ENCODE measurements at regions not wholly inside any gene's neighbourhood (a gene's known extent, or its start where the extent isn't known, plus 50 kb on each side); places are given as distances from the start of the nearest gene placed in this dataset.

DNA sequence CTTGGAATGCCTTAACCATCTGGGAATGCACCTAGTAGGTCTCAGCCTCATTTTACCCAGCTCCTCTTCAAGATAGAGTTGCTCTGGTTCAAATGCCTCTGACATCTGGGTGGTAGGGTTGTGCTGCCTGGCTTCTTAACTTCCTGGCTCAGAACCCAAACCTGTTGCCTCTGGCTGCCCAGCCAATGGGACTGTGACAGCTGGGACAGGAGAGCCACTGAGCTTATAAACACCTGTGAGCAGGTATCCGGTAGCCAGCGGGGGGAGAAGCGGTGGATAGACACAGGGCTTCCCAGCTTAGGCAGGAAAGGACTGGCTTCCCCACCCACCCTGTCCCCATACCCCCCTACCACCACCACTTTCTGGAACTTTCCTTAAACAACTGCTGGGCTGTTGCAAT, 115.8 kb upstream of the CARD11 start:
- TF ChIP-seq POLR2A (IDR thresholded peaks at IDR 0.05; ENCODE audit: low read depth, low read length) (no peak), TAF1 (IDR thresholded peaks at IDR 0.05; ENCODE audit: low read depth, low read length) (no peak)
